WTC11 (cell line): ENCODE measurements at regions not wholly inside any gene's neighbourhood (a gene's known extent, or its start where the extent isn't known, plus 50 kb on each side); places are given as distances from the start of the nearest gene placed in this dataset.

Experiments used
- CTCF ChIP-seq: fragments of 200-600 bp; IDR thresholded peaks from 2 replicates; pipeline ENCODE4 v1.8.0; 2022; ENCODE audit warnings: antibody characterized with exemption
- ETV6 ChIP-seq: sonication (generic); formaldehyde crosslinking; IDR thresholded peaks from 2 replicates; pipeline ENCODE4 v1.8.1; 2022; ENCODE audit warnings: mild to moderate bottlenecking, missing genetic modification reagents
- MYBL2 ChIP-seq: sonication (generic); formaldehyde crosslinking; IDR thresholded peaks from 2 replicates; pipeline ENCODE4 v1.8.1; 2023; ENCODE audit warnings: mild to moderate bottlenecking, moderate library complexity, missing genetic modification reagents
- RORB ChIP-seq: fragments of 250-450 bp; sonication (Bioruptor Pico); IDR thresholded peaks from 2 replicates; pipeline ENCODE4 v1.9.0; 2021; ENCODE audit warnings: mild to moderate bottlenecking
- USF1 ChIP-seq: sonication (generic); formaldehyde crosslinking; IDR thresholded peaks from 2 replicates; pipeline ENCODE4 v1.8.0; 2022; ENCODE audit warnings: mild to moderate bottlenecking, missing genetic modification reagents

- no peak for TF ChIP-seq USF1
- TF ChIP-seq RORB (CRISPR knock-in tag) = no peak
- TF ChIP-seq CTCF = no peak
- no peak for TF ChIP-seq MYBL2 (CRISPR knock-in tag)
- no peak for TF ChIP-seq ETV6 (CRISPR knock-in tag)
These were observed 368.1 kb upstream of the MAD2L1 start for GRCh38 chr4:120434756-120435155.
